SK-N-SH treated with all-trans-retinoic acid at 6 μM for 48 hours (cell line): ENCODE measurements at regions not wholly inside any gene's neighbourhood (a gene's known extent, or its start where the extent isn't known, plus 50 kb on each side); places are given as distances from the start of the nearest gene placed in this dataset.

Source experiments
- ARNTL ChIP-seq: fragments of 450-650 bp; formaldehyde crosslinking; IDR thresholded peaks from 2 replicates; pipeline ENCODE4 v1.5.0; 2020; ENCODE audit warnings: low read depth, mild to moderate bottlenecking, moderate library complexity, borderline replicate concordance
- ZFP3 ChIP-seq: fragments of 250-450 bp; sonication (Bioruptor Pico); IDR thresholded peaks from 2 replicates; pipeline ENCODE4 v1.5.0; 2020; ENCODE audit warnings: mild to moderate bottlenecking, moderate library complexity
- ZNF70 ChIP-seq: fragments of 450-650 bp; formaldehyde crosslinking; IDR thresholded peaks from 2 replicates; pipeline ENCODE4 v1.5.0; 2020; ENCODE audit warnings: mild to moderate bottlenecking, moderate library complexity

DNA sequence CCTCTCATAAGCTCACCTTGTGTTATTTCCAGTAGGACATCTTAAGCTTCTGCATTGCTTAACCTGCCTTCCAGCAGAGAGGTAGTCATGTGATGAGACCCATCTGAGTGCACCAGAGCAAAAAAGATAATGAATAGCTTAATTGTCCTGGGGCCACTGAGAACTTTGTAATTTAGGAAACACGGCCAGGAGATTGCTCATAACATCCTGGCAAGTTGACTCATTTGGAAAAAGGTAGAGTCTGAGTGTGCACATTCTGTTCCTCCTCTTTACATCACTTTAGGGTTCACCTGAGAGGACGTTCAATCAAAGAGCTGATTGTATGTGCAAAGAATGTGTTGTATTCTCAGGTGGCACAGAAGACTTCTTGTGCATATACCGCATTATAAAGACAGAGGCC, 830.2 kb upstream of the SOX11 start:
- TF ChIP-seq ZNF70 (CRISPR knock-in tag) (no peak), ZFP3 (CRISPR knock-in tag) (no peak), ARNTL (CRISPR knock-in tag) (no peak)
